ENCODE measurements at regions not wholly inside any gene's neighbourhood (a gene's known extent, or its start where the extent isn't known, plus 50 kb on each side); places are given as distances from the start of the nearest gene placed in this dataset.

DNA sequence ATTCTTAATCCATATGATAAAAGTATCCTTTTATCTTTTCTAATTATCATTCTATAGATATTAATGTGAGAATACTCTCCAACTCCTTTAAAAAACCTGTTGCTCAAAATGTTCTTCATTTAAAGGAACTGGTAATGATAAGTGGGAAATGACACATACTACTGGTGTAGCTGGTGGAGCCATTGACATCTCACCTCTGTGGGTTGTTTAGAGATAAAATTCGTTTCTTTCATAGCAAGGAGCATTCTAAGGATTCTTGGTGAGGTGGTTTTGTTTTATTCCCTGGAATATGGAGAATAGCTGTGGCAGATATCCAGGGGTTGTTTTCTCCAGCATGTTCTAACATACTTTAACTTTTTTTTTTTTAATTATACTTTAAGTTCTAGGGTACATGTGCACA lies 299.8 kb upstream of the THBS1 start:
- TF ChIP-seq, protein P1, sequence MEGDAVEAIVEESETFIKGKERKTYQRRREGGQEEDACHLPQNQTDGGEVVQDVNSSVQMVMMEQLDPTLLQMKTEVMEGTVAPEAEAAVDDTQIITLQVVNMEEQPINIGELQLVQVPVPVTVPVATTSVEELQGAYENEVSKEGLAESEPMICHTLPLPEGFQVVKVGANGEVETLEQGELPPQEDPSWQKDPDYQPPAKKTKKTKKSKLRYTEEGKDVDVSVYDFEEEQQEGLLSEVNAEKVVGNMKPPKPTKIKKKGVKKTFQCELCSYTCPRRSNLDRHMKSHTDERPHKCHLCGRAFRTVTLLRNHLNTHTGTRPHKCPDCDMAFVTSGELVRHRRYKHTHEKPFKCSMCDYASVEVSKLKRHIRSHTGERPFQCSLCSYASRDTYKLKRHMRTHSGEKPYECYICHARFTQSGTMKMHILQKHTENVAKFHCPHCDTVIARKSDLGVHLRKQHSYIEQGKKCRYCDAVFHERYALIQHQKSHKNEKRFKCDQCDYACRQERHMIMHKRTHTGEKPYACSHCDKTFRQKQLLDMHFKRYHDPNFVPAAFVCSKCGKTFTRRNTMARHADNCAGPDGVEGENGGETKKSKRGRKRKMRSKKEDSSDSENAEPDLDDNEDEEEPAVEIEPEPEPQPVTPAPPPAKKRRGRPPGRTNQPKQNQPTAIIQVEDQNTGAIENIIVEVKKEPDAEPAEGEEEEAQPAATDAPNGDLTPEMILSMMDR (IDR thresholded peaks at IDR 0.05; ENCODE audit: low read depth, low read length): no peak
- TF ChIP-seq EZH2phosphoT487 (IDR thresholded peaks at IDR 0.05; ENCODE audit: low read depth): no peak

All from OCI-LY3 (cell line).